HCT116 (cell line): ENCODE measurements at regions not wholly inside any gene's neighbourhood (a gene's known extent, or its start where the extent isn't known, plus 50 kb on each side); places are given as distances from the start of the nearest gene placed in this dataset.

Experiments used
- CEBPB ChIP-seq: IDR thresholded peaks from 2 replicates; pipeline ENCODE4 v1.6.1; 2012; ENCODE audit warnings: low read depth
- EZH2 ChIP-seq: fragments of 200-600 bp; sonication (generic); IDR thresholded peaks from 2 replicates; pipeline ENCODE4 v1.6.1; 2017; ENCODE audit warnings: antibody characterized with exemption, mixed run types
- EZH2phosphoT487 ChIP-seq: fragments of 200-600 bp; IDR thresholded peaks from 2 replicates; pipeline ENCODE4 v1.6.1; 2018; ENCODE audit warnings: antibody characterized with exemption, borderline replicate concordance
- TF ChIP-seq, protein P1 (sequence below), 3 experiments: fragments of 200-600 bp in 1 of 3; sonication (generic) in 1 of 3; IDR thresholded peaks in 2 of 3; conservative IDR thresholded peaks in 1 of 3; 2 replicates each; pipeline ENCODE4 v1.5.1; 2012 to 2017; ENCODE audit warnings: low read depth in 2 of 3, low read length in 2 of 3, antibody characterized with exemption in 1 of 3, borderline replicate concordance in 1 of 3, control low read depth in 1 of 3, mild to moderate bottlenecking in 1 of 3, mixed read lengths in 1 of 3, mixed run types in 1 of 3, moderate library complexity in 1 of 3; ENCODE audit not compliant: insufficient read depth in 1 of 3
- TF ChIP-seq, protein P2 (sequence below): IDR thresholded peaks from 2 replicates; pipeline ENCODE4 v1.6.1; 2012
- TF ChIP-seq, protein P3 (sequence below): IDR thresholded peaks from 2 replicates; pipeline ENCODE4 v1.6.1; 2012

DNA sequence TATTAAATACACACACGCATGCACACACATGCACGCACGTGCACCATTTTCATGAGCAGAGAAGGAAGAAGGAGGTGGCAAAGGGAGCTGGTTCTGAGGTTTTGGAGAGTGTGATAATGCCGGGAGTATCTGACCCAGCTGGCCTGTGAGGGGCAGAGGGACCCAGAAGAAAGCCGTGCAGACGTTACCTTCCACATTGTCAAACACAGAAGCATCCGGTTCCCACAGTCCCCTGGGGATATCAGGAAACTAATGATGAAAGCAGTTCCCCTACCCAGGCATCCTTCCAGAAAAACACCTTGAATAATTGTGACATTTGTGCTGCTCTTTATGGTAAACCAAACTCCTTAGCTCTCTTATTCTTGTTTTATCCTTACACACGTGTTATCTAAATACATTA, 85.7 kb upstream of the FAM180A start:
- TF ChIP-seq, protein P1, sequence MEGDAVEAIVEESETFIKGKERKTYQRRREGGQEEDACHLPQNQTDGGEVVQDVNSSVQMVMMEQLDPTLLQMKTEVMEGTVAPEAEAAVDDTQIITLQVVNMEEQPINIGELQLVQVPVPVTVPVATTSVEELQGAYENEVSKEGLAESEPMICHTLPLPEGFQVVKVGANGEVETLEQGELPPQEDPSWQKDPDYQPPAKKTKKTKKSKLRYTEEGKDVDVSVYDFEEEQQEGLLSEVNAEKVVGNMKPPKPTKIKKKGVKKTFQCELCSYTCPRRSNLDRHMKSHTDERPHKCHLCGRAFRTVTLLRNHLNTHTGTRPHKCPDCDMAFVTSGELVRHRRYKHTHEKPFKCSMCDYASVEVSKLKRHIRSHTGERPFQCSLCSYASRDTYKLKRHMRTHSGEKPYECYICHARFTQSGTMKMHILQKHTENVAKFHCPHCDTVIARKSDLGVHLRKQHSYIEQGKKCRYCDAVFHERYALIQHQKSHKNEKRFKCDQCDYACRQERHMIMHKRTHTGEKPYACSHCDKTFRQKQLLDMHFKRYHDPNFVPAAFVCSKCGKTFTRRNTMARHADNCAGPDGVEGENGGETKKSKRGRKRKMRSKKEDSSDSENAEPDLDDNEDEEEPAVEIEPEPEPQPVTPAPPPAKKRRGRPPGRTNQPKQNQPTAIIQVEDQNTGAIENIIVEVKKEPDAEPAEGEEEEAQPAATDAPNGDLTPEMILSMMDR (IDR thresholded peaks at IDR 0.05 in 2 of 3, conservative IDR thresholded peaks at IDR 0.05 in 1 of 3; ENCODE audit: borderline replicate concordance in 1 of 3, insufficient read depth in 1 of 3, low read depth in 2 of 3, low read length in 2 of 3): no peak
- TF ChIP-seq, protein P2, sequence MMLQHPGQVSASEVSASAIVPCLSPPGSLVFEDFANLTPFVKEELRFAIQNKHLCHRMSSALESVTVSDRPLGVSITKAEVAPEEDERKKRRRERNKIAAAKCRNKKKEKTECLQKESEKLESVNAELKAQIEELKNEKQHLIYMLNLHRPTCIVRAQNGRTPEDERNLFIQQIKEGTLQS: no peak
- TF ChIP-seq EZH2phosphoT487 (no peak), EZH2 (no peak), CEBPB (no peak)
- TF ChIP-seq, protein P3, sequence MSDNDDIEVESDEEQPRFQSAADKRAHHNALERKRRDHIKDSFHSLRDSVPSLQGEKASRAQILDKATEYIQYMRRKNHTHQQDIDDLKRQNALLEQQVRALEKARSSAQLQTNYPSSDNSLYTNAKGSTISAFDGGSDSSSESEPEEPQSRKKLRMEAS: no peak
